HG02763 (cell line): ENCODE measurements at regions not wholly inside any gene's neighbourhood (a gene's known extent, or its start where the extent isn't known, plus 50 kb on each side); places are given as distances from the start of the nearest gene placed in this dataset.
"Not testable (repeated sequence)": the region's sequence is repeated elsewhere in the genome, so short reads cannot be mapped to it uniquely, and the experiment has no call there.

Experiments used
- ATAC-seq: cut with Tn5 transposase; IDR thresholded peaks from one replicate; pipeline ENCODE4 v1.9.1; 2021; ENCODE audit warnings: mild to moderate bottlenecking, moderate library complexity; ENCODE audit not compliant: unreplicated experiment

DNA sequence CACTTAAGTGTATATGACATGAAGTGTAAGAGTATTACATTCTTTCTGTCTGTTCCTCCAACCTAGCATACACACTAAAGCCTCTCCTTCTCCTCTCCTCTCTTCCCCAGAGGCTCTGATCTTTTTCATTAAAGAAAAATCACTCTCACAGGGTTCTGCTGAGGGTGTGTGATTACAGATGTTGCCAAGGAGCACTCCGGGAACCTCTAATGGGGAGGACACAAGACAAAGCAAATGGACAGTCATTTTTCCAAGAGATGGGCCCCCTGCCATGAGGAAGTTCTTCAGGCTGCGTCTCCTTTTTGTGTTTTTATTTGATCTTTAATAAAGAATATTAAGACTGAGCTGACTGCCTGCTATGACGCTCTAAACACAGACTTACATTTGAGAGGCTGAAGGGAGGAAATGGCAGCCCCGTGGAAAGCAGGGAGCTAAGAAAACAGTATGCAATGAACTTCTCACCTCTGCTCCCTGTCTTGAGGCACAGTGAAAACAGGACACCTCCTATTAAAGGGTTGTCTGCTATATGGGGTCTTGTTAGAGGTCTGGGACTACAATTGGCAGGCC, 578.1 kb downstream of the PIK3C3 start:
- no peak for ATAC-seq

DNA sequence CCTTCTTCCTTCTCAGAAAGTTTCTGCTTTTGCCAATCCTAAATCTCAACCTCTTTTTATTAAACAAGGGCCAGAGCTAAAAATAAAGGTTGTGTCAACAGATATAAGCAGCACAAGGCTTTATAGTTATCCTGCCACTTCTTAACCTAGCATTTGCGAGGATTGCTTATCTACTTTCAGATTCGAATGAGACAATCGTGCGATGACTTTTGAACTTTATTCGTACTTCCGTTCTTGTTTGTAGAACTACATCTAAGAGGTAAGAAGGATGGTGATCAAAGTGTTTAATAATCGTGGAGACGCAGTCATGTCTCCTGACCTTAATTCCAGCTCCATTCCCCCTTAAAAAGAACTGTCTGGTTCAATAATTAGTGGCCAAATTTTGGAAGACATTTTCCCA, 578.6 kb downstream of the PIK3C3 start:
- no peak for ATAC-seq

GRCh38 chr18:42534313-42534712, 579.3 kb downstream of the PIK3C3 start:
- no peak for ATAC-seq

- ATAC-seq, result no peak
These were observed 579.0 kb downstream of the RIT2 start for GRCh38 chr18:42536442-42536841.

DNA sequence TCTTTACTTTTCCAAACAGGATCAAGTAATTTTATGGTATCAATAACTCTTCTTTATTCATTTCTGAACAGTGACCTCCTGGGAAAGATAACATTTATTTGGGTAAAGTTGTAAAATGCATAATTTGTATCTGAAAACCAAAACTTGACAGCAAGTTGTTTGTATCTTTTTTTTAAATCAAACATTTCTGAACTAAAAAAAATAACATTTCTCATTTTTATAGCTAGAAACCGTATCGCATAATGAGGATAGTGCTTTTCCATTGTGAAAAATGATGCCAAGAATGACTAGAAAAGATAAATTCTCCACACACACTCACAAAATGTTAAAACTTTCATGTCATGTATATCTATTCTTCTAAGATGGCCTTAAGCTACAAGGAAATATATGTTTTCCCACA, 578.2 kb downstream of the RIT2 start:
- ATAC-seq, result no peak

- ATAC-seq, result no peak
These were observed 570.6 kb downstream of the RIT2 start for GRCh38 chr18:42544901-42545300.

DNA sequence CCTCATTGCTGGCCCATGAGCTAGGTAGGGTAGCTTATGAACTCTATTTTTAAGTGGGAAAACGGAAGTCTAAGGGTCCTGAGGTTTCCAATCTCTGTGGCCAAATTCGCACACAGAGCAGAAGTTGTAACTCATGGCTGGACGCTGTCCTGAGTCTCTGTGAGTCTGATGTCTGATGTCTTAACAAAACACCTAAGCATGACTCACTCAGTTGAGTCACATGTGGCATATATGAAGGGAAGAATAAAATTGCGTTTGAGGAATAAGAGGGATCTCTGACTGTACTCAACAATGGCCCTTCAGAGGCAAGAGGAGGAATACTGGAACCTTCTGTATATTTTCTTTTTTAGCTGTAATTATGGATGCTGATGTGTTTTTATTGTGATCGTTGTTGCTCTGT, 569.7 kb downstream of the RIT2 start:
- ATAC-seq, result no peak

- no peak for ATAC-seq
These were observed 567.0 kb downstream of the RIT2 start for GRCh38 chr18:42548493-42548892.

GRCh38 chr18:42549596-42549995, 565.9 kb downstream of the RIT2 start:
- no peak for ATAC-seq

GRCh38 chr18:42552559-42552958, 562.9 kb downstream of the RIT2 start:
- not testable (repeated sequence) for ATAC-seq

DNA sequence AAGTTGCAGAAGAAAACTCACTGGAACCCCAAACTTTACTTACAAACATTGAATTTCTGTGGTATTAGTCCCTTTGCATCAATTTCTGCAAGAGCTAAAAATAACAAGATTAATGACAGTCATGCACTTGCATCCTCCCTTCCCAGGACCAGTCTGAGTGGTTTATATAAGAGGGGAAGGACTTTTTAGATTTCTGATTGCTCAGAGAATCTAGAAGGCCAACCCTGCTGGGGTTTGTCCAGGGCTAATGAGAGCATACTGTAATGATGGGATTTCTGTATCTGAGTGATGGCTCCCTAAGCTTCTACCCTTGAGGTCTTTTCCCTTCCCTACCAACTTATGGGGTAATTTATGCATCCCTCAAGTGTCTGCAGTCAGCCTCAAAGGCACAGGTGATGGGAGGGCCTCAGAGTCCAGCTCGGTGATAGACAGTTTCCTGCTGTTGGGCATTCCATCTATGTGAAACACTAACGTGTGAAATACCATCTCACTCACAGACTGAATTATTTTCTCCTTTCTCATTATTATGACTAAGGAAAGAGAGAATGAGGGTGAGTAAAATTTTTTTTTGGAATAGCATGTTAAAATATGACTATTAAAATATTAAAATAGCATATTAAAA, 556.3 kb downstream of the RIT2 start:
- no peak for ATAC-seq

DNA sequence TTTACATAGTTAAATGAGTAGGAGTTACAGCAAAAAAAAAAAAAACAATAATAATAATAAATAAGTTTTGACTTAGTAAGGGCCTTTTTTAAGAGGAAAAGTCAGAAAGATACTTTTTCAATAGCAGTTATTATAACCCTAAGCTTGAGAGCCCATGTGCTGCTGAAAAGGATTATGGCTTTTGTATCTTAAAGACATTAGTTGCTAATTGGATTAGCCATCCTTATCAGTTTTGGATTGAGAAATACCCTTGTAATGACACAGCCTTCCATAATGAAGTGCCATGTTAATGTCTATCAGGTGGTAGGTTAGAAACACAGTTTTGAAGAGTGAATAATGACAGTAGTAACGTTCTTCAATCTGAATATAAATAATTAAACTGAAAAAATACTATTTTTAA, 554.0 kb downstream of the RIT2 start:
- no peak for ATAC-seq

DNA sequence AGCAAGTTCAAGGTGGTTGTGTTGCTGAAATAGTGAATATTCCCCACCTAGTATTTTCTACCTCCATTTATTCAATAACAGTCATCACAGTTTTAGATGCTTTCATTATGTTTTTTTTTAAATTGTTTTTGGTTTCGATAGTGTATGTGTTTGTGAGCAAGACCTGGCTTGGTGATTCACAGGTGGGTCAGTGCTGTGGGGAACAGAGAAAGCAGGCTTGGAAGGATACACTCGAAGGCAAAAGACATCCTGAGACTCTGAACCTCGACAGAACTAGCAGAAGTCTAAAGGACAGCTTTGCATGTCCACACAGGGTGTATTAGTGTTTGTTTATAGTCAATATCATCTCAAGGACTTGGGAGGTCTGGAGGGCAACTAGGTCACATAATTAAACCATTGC, 551.5 kb downstream of the RIT2 start:
- no peak for ATAC-seq

- no peak for ATAC-seq
These were observed 550.7 kb downstream of the RIT2 start for GRCh38 chr18:42564761-42565160.

DNA sequence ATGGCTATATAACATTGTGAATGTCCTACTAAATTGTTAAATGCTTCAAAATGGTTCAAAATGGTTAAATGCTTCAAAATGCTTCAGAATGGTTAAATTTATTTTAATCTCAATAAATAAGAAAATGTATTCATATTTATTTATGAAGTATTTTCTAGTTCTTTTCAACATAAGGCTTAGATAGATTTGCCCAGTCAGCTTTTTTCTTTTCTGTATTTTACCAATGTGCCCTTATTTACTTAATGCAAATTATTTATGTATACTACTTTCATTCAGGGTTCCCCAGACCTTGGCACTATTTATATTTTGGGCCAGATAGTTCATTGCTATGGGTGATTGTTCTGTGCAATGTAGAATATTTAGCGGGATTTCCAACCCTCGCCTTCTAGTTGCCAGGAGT, 546.7 kb downstream of the RIT2 start:
- no peak for ATAC-seq

DNA sequence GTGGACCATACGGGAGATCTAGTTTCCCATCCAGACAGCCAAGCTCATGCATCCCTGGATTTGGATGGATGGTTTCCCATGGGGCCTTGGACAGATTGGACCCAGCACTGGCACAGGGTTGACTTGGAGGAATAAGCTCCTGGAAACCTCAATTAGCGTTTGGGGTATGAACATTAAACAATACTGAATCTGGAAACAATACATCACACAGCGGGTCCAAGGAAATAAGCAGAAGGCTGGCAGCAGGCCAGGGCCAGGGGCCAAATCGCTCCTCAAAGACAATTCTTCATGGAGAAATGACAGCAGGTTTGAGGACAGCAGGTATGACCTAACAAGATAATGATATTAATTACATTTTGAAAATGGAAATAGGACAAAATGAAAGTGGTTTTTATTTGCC, 540.6 kb downstream of the RIT2 start:
- ATAC-seq, result no peak

GRCh38 chr18:42576124-42576523, 539.4 kb downstream of the RIT2 start:
- ATAC-seq, result no peak

DNA sequence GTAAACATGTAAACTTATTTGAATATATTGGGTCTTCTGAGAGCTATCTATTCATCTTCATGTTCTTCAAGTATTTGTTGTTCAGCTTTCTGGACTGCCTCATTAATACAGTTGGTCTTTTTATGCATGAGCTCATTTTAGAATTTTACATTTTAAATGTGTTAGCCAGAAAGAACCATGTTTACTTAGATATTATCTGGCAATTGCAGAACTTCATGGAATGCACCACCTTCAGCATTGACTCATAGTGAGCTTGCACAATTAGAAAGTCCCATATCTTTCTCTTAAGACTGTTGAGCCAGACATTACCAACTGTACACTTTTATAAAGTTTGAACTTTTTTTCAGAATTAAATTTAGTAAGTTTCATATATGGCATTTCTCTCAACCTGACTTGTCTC, 536.7 kb downstream of the RIT2 start:
- no peak for ATAC-seq

DNA sequence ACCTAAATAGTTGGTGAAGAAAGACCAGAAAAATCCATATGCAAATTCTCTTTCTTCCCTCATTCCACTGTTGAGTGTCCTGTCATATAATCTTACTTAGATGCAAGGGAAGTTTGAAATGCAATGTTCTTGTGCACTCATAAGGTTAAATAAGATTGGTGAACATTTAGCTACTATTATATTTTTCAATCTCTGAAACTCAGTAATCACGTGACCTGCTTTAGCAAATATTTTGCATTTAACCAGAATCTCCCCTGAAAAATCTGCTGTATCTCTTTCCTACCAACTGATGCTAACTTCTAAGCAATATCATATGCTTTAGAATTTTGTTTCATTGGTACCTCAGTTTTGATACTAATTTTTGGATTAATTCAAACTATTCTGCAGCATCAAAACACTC, 533.2 kb downstream of the RIT2 start:
- no peak for ATAC-seq

- no peak for ATAC-seq
These were observed 532.2 kb downstream of the RIT2 start for GRCh38 chr18:42583283-42583731.

GRCh38 chr18:42586601-42587000, 528.9 kb downstream of the RIT2 start:
- ATAC-seq, result no peak

DNA sequence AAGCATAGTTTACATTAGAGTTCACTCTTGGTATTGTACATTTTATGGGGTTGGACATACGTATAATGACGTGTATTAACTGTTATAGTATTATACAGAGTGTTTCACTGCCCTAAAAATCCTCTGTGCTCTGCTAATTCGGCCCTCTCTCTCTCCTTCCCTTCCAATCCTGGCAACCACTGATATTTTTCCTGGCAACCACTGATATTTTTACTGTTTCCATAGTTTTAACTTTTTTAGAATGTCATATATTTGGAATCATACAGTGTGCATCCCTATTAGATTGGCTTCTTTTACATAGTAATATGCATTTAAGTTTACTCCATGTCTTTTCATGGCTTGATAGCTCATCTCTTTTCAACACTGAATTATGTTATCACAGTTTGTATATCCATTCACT, 526.7 kb downstream of the RIT2 start:
- ATAC-seq, result no peak

DNA sequence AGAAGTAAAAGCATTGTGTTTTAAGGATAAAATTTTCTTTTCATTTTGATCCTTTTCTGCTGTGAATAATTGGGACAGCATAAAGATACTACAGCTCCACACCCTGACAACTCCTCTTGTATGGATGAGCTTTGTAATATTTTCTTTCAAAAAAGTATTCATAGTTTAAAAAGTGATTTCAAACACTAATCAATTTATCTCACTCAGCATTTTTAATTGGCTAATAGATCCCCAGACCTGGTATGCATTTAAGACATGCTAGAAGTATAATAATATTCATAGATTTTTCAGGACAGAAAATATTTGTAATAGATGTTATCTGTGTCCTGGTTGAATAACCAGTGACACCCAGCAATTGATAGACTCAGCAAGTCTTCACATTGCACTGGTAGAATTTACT, 510.7 kb downstream of the RIT2 start:
- ATAC-seq, result no peak
